ENCODE measurements at regions not wholly inside any gene's neighbourhood (a gene's known extent, or its start where the extent isn't known, plus 50 kb on each side); places are given as distances from the start of the nearest gene placed in this dataset.
"Not testable (repeated sequence)": the region's sequence is repeated elsewhere in the genome, so short reads cannot be mapped to it uniquely, and the experiment has no call there.

- DNase-seq, result no peak
These were observed 718.9 kb upstream of the MEF2C start for GRCh38 chr5:89601880-89602279.

- DNase-seq, result no peak
These were observed 714.9 kb upstream of the MEF2C start for GRCh38 chr5:89597878-89598277.

DNA sequence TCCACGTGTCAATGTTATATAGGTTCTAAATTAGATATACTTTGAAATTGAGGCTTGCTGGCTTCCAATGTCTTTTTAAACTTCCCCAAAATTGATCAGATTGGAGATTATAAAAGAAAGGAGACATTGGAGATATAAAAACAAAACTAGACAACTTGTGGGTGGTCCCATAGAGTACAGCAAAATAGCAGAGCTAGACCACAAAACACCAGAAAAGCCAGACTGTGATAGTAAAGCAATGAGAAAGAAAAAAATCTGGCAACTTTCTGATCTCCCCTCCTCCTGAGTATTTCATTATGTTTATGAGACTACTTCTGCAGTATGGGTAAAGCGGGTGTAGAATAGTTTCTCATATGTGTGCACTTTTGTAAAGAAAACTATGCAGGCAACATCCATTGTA lies 713.8 kb upstream of the MEF2C start:
- DNase-seq, result no peak

DNA sequence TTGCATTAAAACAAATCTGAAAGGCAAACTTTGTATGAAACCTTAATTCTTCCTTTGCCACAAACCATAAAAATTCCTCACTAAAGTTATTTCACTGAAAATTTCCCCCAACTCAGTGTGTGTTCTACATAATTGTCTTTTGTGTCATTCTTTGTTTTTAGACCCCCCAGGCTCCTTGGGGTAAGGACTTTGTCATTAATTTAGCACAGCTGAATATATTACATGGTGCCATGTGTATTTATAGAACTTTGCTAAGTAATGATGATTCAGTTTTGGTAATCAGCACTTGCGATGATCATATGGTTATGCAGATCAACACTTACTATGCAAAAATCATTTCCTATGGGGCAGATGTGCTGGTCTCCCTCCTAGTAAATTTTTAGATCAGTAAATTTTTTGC lies 712.1 kb upstream of the MEF2C start:
- DNase-seq, result no peak

GRCh38 chr5:89584339-89584956 lies 701.5 kb upstream of the MEF2C start:
- DNase-seq, result no peak

DNA sequence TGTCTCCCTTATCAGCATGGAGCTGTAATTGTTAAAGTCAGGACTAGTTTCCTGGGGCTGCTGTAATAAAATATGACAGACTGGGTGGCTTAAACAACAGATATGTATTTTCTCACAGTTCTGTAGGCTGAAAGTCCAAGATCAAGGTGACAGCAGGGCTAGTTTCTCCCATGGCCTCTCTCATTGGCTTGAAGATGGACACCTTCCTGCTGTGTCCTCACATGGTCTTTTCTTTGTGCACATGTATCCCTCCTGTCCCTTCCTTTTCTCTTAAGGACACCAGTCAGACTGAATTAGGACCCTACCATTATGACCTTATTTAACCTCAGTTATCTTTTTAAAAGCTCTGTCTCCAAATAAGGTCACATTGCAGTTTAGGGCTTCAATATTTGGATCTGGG lies 700.5 kb upstream of the MEF2C start:
- no peak for DNase-seq

- no peak for DNase-seq
These were observed 699.9 kb upstream of the MEF2C start for GRCh38 chr5:89582768-89583339.

GRCh38 chr5:89580976-89581375 lies 698.0 kb upstream of the MEF2C start:
- no peak for DNase-seq

- DNase-seq, result no peak
These were observed 692.3 kb upstream of the MEF2C start for GRCh38 chr5:89575319-89575718.

GRCh38 chr5:89573345-89573744 lies 690.4 kb upstream of the MEF2C start:
- no peak for DNase-seq

DNA sequence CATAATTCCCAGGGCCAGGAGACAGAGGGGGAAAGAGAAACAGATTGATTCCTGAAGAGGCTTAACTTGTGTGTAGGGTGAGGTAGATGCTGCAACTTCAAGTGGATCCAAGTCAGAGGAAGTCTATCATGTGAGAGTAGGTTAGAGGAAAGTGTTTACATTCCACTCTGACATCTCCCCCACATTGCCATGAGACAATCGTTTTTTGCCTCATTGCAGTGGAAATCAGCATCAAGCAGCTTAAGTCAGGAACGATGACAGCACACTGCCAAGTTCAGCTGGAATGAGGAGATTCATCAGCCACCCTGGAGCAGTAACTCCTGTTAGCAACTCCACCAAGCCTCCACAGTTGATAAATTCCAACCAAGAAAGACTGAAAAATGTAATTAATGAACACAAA lies 689.7 kb upstream of the MEF2C start:
- peak in 1 of 2 donors; percentile 4 for DNase-seq

- DNase-seq, result no peak
These were observed 687.6 kb upstream of the MEF2C start for GRCh38 chr5:89570557-89570956.

GRCh38 chr5:89566340-89566739 lies 683.4 kb upstream of the MEF2C start:
- DNase-seq, result no peak

DNA sequence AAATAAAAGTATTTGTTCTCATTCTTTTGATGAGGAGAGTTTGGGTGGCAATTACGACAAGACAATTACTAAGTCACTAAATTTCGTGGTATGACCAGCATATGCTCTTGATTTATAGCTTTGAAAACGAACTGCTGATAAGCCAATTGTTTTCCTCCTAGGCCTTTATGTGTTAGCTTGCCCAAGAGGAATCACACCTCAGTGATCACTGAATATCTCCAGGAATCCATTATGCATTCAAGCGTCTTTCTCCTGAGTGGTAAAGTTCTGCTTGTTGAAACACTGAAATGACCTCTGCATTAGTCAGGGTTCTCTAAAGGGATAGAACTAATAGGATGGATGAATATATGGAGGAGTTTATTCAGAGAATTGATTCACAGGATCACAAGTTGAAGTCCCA lies 677.7 kb upstream of the MEF2C start:
- no peak for DNase-seq

DNA sequence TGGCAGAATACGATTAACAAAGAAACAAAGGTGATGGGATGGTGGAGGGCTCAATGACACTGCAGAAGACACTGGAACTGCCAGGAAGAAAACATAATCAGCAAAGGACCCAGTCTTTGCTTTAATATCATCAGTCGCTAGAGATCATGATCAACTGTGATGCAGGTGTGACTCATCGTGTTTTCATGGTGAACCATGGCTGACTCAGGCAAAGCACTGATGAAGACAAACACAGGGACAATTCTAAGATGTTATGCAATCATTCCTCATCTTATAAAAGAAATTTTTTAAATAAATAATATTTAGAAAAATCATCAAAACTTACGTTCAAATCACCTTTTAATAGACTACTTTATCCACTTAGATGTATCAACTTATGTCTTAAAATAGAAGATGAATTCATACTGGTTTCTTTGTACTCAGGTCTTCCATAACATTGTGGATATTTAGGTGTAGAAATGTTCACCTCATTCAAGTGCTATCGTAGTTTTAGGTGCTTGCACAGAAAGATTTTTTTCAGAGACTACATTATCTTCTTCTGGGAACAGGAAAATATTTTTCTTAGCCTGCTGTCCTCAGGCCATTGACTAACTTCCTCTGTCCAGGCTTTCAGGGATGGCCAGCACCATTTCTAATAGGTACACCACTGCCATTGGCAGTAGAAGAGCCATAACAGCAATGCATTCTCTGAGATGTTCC lies 673.4 kb upstream of the MEF2C start:
- DNase-seq, result no peak

DNA sequence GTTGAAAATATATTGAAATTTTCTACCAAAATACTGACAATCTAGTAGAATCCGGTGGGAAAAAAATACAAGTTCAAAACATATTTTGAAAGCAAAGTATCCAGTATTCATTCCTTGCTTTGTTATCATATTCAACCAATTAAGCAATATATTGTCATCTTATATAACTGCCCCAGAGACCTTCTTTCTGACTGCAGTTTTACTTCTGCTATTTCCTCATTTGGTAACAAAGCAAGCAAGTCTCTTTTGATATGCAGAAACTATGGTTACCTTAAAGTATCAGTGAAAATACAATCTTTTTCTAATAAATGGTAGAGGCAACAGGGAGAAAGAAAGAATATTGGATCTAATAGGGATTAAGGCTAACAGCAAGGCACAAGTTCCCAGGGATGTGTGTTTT lies 663.7 kb upstream of the MEF2C start:
- DNase-seq, result peak; percentile 16 to 20

DNA sequence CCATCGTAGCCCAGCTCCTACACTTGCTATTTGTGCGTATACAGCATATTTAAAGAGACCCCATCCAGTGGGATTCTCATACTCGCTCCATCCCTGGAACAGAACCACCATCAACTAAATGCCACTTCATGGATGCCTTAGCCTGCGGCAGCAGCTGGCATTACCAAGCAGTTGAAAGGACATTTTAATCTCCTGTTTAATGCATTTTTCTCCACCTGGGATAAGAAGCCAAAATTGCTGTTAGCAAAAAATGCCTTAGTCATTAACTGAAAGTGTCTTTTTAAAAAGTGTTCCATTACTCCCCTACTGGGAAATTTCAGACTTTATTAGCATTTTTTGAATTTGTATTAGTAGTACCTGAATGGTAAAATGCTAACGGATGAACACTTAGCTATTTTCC lies 662.6 kb upstream of the MEF2C start:
- DNase-seq, result no peak

GRCh38 chr5:89545076-89545475 lies 662.1 kb upstream of the MEF2C start:
- DNase-seq, result no peak

DNA sequence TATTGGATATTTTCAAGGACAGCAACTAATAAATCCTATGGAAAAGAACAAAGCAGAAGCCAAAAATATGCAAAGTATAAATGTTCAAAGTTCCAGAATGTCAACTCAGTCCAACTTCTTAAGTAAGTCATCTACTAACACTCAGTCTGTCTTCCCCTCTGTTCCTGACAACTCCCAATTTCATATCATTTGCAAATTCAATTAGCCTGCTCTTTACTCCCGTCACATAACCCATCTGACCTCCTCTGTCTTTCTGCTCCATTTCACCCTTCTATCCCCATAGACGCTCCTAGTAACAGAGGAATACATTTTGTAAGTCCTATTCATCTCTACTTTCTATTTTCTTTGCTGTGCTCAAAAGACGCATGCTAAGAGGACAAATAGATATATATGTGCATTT lies 659.8 kb upstream of the MEF2C start:
- no peak for DNase-seq

DNA sequence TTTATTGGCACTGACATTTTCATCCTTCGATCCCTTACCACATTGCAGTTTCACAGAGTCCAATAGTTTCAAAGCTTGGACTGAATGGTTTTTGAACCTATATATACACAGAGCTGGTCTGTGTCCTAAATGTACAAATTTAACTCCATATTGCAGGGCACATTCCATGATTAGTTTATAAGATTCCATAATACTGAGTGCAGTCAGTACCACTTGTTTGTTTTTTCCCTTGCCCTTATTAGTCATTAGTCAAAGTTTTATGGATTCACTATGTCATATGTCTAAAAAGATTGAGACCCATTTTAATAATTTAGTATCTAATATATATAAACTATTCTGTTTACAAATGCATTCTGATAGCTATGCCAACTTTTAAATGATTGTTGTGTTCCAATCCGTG lies 654.8 kb upstream of the MEF2C start:
- DNase-seq, result no peak

GRCh38 chr5:89536020-89536419 lies 653.0 kb upstream of the MEF2C start:
- no peak for DNase-seq

DNA sequence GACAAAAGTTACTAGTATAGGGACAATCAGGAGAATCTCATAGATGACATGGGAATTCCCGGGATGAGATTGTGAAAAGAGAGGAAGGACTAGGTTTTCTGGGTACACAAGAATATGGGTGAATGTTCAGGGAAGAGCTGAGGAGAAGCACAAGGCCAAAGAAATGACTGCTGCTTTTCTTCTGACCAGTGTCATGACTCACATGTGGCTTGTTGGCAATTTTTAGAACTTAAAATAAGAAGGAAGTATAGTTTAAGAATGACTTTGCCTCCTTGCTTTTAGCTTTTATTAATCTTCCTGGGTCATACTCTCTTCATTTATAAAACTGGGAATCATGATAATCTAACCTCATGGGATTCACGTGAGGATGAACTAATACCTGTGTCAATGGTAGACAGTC lies 652.4 kb upstream of the MEF2C start:
- DNase-seq, result peak; percentile 23 to 57

DNA sequence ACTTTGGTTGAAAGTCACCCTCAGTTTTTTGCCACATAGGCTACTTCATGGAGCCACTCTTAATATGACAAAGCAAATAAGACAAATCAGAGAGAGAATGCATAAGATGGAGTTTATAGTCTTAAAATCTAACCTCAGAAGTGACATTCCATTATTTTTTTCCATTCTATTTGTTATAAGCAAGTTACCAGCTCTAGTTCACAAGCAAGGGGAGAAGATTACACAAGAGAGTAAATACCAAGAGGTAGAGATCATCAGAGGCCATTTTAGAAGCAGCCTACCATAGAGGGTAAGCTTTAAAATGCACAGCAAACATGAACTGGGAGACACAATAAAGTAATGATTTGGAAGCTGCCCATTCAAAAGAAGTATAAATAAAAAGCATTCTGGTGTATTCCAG lies 651.3 kb upstream of the MEF2C start:
- DNase-seq, result no peak

GRCh38 chr5:89524785-89525184 lies 641.8 kb upstream of the MEF2C start:
- DNase-seq, result no peak

DNA sequence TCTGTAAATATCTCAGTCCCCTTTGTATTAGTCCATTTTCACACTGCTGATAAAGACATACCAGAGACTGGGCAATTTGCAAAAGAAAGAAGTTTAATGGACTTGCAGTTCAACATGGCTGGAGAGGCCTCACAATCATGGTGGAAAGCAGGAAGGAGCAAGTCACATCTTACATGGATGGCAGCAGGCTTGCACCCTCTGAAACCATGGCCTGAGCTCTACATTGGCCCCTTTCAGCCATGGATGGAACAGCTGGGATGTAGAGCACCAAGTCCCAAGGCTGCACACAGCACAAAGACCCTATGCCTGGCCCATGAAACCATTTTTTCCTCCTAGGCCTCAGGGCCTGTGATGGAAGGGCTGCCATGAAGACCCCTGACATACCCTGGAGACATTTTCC lies 640.9 kb upstream of the MEF2C start:
- not testable (repeated sequence) for DNase-seq
